ENCODE measurements at regions not wholly inside any gene's neighbourhood (a gene's known extent, or its start where the extent isn't known, plus 50 kb on each side); places are given as distances from the start of the nearest gene placed in this dataset.

- no peaks in the 10 kb centered on the region; the same call in 1 of the 2 replicates for H3K9me2 ChIP-seq (ENCODE audit: insufficient read depth)
- H4K20me1 ChIP-seq (ENCODE audit: insufficient read depth) = no peaks in the 10 kb centered on the region
- ChIA-PET POLR2A (ENCODE audit: unreplicated experiment) (no interaction called here), CTCF (no interaction called here)
- no peak for TF ChIP-seq EZH2 (IDR thresholded peaks at IDR 0.05; ENCODE audit: low read depth)
- TF ChIP-seq CTCF (conservative IDR thresholded peaks at IDR 0.05) = no peak
- BruUV-seq (replicated peaks) = no TSS peak
- H3K36me3 ChIP-seq (ENCODE audit: low read depth) = no peaks in the 10 kb centered on the region
- no peak overlapping the region for H3K4me3 ChIP-seq
- H3K4me1 ChIP-seq (replicated peaks; ENCODE audit: insufficient read depth) = no peaks in the 10 kb centered on the region
- no peak for DNase-seq
- no peaks in the 10 kb centered on the region for H3F3A ChIP-seq (ENCODE audit: insufficient read depth, low read depth)
- H3K27me3 ChIP-seq (ENCODE audit: insufficient read depth, low read depth) = no peaks in the 10 kb centered on the region
- intact Hi-C loops (cut with micrococcal nuclease; ENCODE audit: unreplicated experiment) = no loop called here
- no peak overlapping the region for H2AFZ ChIP-seq
- no peak overlapping the region for H3K27ac ChIP-seq
- H3K9me3 ChIP-seq (ENCODE audit: insufficient read depth, low read depth) = no peaks in the 10 kb centered on the region
- H3K4me2 ChIP-seq = no peak overlapping the region
- no peaks in the 10 kb centered on the region for H3K79me2 ChIP-seq (ENCODE audit: low read depth)
Observed at GRCh38 chr2:150007815-150008430, 420.3 kb upstream of the MMADHC start.

DNA sequence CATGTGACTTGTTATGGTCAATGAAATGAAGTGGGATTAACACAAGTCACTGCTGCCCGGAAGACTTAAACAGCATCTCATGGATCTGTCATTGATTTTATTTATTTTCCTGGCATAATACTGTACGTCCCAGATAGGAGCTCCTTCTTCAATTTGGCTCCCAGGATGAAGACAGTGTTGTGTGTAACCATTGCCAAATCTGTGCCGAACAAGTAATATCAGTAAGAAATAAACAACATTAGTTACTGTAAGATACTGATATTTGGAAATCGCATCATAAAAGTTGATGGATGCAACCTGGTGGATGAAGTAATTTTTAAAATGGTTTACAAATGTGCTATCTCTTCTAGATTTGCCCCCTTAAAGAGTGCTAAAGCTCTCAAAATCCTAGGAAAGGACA, 419.0 kb upstream of the MMADHC start:
- Histone ChIP-seq H3K27me3 (ENCODE audit: insufficient read depth, low read depth) (no peaks in the 10 kb centered on the region), H4K20me1 (ENCODE audit: insufficient read depth) (no peaks in the 10 kb centered on the region), H3K9me2 (ENCODE audit: insufficient read depth) (no peaks in the 10 kb centered on the region; the same call in 1 of the 2 replicates), H3K4me1 (replicated peaks; ENCODE audit: insufficient read depth) (no peaks in the 10 kb centered on the region), H3F3A (ENCODE audit: insufficient read depth, low read depth) (no peaks in the 10 kb centered on the region), H3K27ac (no peak overlapping the region), H2AFZ (no peak overlapping the region), H3K4me3 (no peak overlapping the region), H3K9me3 (ENCODE audit: insufficient read depth, low read depth) (no peaks in the 10 kb centered on the region), H3K36me3 (ENCODE audit: low read depth) (no peaks in the 10 kb centered on the region), H3K79me2 (ENCODE audit: low read depth) (no peaks in the 10 kb centered on the region), H3K4me2 (no peak overlapping the region)
- intact Hi-C loops (cut with micrococcal nuclease; ENCODE audit: unreplicated experiment) = no loop called here
- POLR2A ChIA-PET (ENCODE audit: unreplicated experiment) = no interaction called here
- no peak for DNase-seq
- CTCF ChIA-PET = no interaction called here
- TF ChIP-seq EZH2 (IDR thresholded peaks at IDR 0.05; ENCODE audit: low read depth) (no peak), CTCF (conservative IDR thresholded peaks at IDR 0.05) (no peak)
- BruUV-seq (replicated peaks) = no TSS peak

DNA sequence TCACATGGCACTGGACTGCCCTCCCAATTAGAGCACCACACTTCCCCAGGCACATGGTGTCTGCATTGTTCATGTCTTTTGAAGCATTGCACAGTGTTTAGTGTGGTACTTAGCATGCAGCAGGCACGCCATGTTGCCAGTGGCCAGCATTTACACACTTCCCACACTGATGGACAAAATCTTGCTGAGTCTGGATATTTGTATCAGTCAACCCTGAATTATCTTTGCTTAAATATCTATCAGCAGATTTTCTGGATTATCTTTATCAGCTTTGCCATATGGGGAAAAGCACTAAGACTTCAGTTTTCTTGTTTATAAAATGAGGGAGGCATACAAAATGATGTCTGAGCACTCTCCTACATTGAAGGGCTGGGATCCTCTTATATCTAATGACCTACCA, 416.0 kb upstream of the MMADHC start:
- no peak overlapping the region for H2AFZ ChIP-seq
- H3K27me3 ChIP-seq (ENCODE audit: insufficient read depth, low read depth) = no peaks in the 10 kb centered on the region
- H3F3A ChIP-seq (ENCODE audit: insufficient read depth, low read depth) = no peaks in the 10 kb centered on the region
- H3K9me3 ChIP-seq (ENCODE audit: insufficient read depth, low read depth) = no peaks in the 10 kb centered on the region
- ChIA-PET POLR2A (ENCODE audit: unreplicated experiment) (no interaction called here), CTCF (no interaction called here)
- no peaks in the 10 kb centered on the region; the same call in 1 of the 2 replicates for H3K9me2 ChIP-seq (ENCODE audit: insufficient read depth)
- H3K79me2 ChIP-seq (ENCODE audit: low read depth) = no peaks in the 10 kb centered on the region
- intact Hi-C loops (cut with micrococcal nuclease; ENCODE audit: unreplicated experiment) = no loop called here
- no peak for DNase-seq
- no TSS peak for BruUV-seq (replicated peaks)
- no peaks in the 10 kb centered on the region for H4K20me1 ChIP-seq (ENCODE audit: insufficient read depth)
- no peaks in the 10 kb centered on the region for H3K4me1 ChIP-seq (replicated peaks; ENCODE audit: insufficient read depth)
- no peak overlapping the region for H3K27ac ChIP-seq
- no peaks in the 10 kb centered on the region for H3K36me3 ChIP-seq (ENCODE audit: low read depth)
- no peak overlapping the region for H3K4me2 ChIP-seq
- TF ChIP-seq CTCF (conservative IDR thresholded peaks at IDR 0.05) = no peak
- TF ChIP-seq EZH2 (IDR thresholded peaks at IDR 0.05; ENCODE audit: low read depth) = no peak
- no peak overlapping the region for H3K4me3 ChIP-seq

All from PC-9 (cell line).